B cell (primary cell): ENCODE measurements at regions not wholly inside any gene's neighbourhood (a gene's known extent, or its start where the extent isn't known, plus 50 kb on each side); places are given as distances from the start of the nearest gene placed in this dataset.

Experiments used
- ATAC-seq: fragments of 200-7000 bp; cut with Tn5 transposase; one replicate; pipeline ENCODE4 v1.10.0; 2021; ENCODE audit warnings: low read depth, mild to moderate bottlenecking, moderate number of reproducible peaks, moderate library complexity
- CTCF ChIA-PET: fragments of 350-600 bp; sonication (Branson Sonifier 250); formaldehyde crosslinking; loops from one replicate; lab custom pipeline; 2021; ENCODE audit warnings: antibody characterized with exemption, inconsistent platforms; lab: Charles Lee
- POLR2A ChIA-PET: fragments of 350-600 bp; sonication (Branson Sonifier 250); formaldehyde crosslinking; loops from one replicate; lab custom pipeline; 2021; ENCODE audit warnings: antibody characterized with exemption; lab: Charles Lee
- DNase-seq: peaks from one replicate; pipeline ENCODE4 v3.0.0; 2013
- H2AFZ ChIP-seq: 2 replicates; pipeline ENCODE4 v1.6.1; 2012; ENCODE audit warnings: mild to moderate bottlenecking, low read depth, low read length; ENCODE audit not compliant: insufficient read depth, poor library complexity, severe bottlenecking
- H3K27ac ChIP-seq, 2 donors: 1 replicate in 1 of 2; 2 replicates in 1 of 2; pipeline ENCODE4 v1.5.1; 2012 to 2013; ENCODE audit warnings: low read length in 2 of 2, mild to moderate bottlenecking in 2 of 2, moderate library complexity in 1 of 2
- H3K27me3 ChIP-seq, 4 experiments: fragments of 200-600 bp in 1 of 4; sonication (generic) in 1 of 4; replicated peaks in 1 of 4; 1 replicate in 2 of 4; 2 replicates in 2 of 4; pipeline versions ENCODE4 v1.6.1 to v1.7.0; 2013 to 2016; ENCODE audit warnings: low read length in 3 of 4, mild to moderate bottlenecking in 2 of 4, mixed read lengths in 1 of 4, moderate library complexity in 1 of 4; ENCODE audit not compliant: insufficient read depth in 4 of 4, control insufficient read depth in 3 of 4; ENCODE audit errors: control extremely low read depth in 1 of 4
- H3K36me3 ChIP-seq, 2 experiments: replicated peaks in 1 of 2; 1 replicate in 1 of 2; 2 replicates in 1 of 2; pipeline versions ENCODE4 v1.6.1 to v1.7.1; 2013; ENCODE audit warnings: low read length in 1 of 2; ENCODE audit not compliant: insufficient read depth in 2 of 2, control insufficient read depth in 1 of 2; ENCODE audit errors: control extremely low read depth in 1 of 2, extremely low read depth in 1 of 2
- H3K4me1 ChIP-seq, 2 donors: fragments of 200-600 bp in 1 of 2; sonication (generic) in 1 of 2; 1 replicate in 1 of 2; 2 replicates in 1 of 2; pipeline versions ENCODE4 v1.5.1 to v1.6.1; 2013 to 2017; ENCODE audit warnings: low read length in 2 of 2; ENCODE audit not compliant: control insufficient read depth in 2 of 2, insufficient read depth in 2 of 2
- H3K4me2 ChIP-seq: replicated peaks from 2 replicates; pipeline ENCODE3; 2012; ENCODE audit warnings: mild to moderate bottlenecking, low read depth, low read length; ENCODE audit not compliant: poor library complexity, severe bottlenecking
- H3K4me3 ChIP-seq, 5 experiments: fragments of 200-600 bp in 1 of 5; sonication (generic) in 1 of 5; 1 replicate in 3 of 5; 2 replicates in 2 of 5; pipeline versions ENCODE4 v1.5.1 to v1.7.0; 2011 to 2016; ENCODE audit warnings: low read length in 4 of 5, mild to moderate bottlenecking in 4 of 5, low read depth in 2 of 5, control low read depth in 1 of 5, moderate library complexity in 1 of 5; ENCODE audit not compliant: insufficient read depth in 1 of 5; ENCODE audit errors: control extremely low read depth in 1 of 5, extremely low read depth in 1 of 5
- H3K79me2 ChIP-seq: fragments of 200-600 bp; sonication (generic); one replicate; pipeline ENCODE4 v1.6.0; 2016; ENCODE audit warnings: low read length; ENCODE audit not compliant: control insufficient read depth, insufficient read depth
- H3K9ac ChIP-seq: fragments of 200-600 bp; sonication (generic); 2 replicates; pipeline ENCODE4 v1.6.1; 2017; ENCODE audit warnings: mild to moderate bottlenecking, low read length, moderate library complexity
- H3K9me3 ChIP-seq, 3 donors: one replicate each; pipeline versions ENCODE4 v1.6.1 to v1.7.1; 2013; ENCODE audit warnings: low read length in 2 of 3; ENCODE audit not compliant: control insufficient read depth in 2 of 3, insufficient read depth in 1 of 3; ENCODE audit errors: control extremely low read depth in 1 of 3
- H4K20me1 ChIP-seq: 2 replicates; pipeline ENCODE4 v1.6.0; 2012; ENCODE audit warnings: mild to moderate bottlenecking, low read length; ENCODE audit not compliant: insufficient read depth, control insufficient read depth, poor library complexity, severe bottlenecking
- H3K27ac Mint-ChIP-seq: one replicate; pipeline ENCODE4 v1.8.0; 2021; ENCODE audit warnings: mixed read lengths
- H3K27me3 Mint-ChIP-seq: one replicate; pipeline ENCODE4 v1.8.0; 2021; ENCODE audit warnings: mixed read lengths
- H3K4me1 Mint-ChIP-seq: one replicate; pipeline ENCODE4 v1.8.0; 2021; ENCODE audit warnings: mixed read lengths
- H3K4me3 Mint-ChIP-seq: one replicate; pipeline ENCODE4 v1.8.0; 2021; ENCODE audit warnings: mixed read lengths
- H3K9me3 Mint-ChIP-seq: one replicate; pipeline ENCODE4 v1.8.0; 2022; ENCODE audit warnings: mixed read lengths; ENCODE audit not compliant: insufficient read depth
- CTCF ChIP-seq: fragments of 200-600 bp; IDR thresholded peaks from one replicate; pipeline ENCODE4 v1.8.0; 2022; ENCODE audit warnings: antibody characterized with exemption, mild to moderate bottlenecking
- EZH2 ChIP-seq: IDR thresholded peaks from 2 replicates; pipeline ENCODE4 v1.6.1; 2012; ENCODE audit warnings: borderline replicate concordance, low read depth, mild to moderate bottlenecking, moderate library complexity, low read length; ENCODE audit not compliant: insufficient read depth, poor library complexity, severe bottlenecking
- WGBS: methylation state at CpG from one replicate; pipeline ENCODE4 v1.1.5; 2013; ENCODE audit warnings: missing lambda C conversion rate; ENCODE audit not compliant: insufficient coverage; 5-methylcytosine and 5-hydroxymethylcytosine counted together
- intact Hi-C: fragments of 100-400 bp; cut with micrococcal nuclease; formaldehyde crosslinking; loops from one replicate; pipeline ENCODE4 v1.10.0; 2022

- WGBS, result no CpG with 5 or more reads among the region's 2 CpGs
- no peaks in the 10 kb centered on the region for H3K36me3 ChIP-seq
- H3K9me3 ChIP-seq, result peaks cover 0 to 4% (median 2%) of the 10 kb centered on the region in 3 donors
- POLR2A ChIA-PET, result no interaction called here
- no peaks in the 10 kb centered on the region for H3K79me2 ChIP-seq
- no peaks in the 10 kb centered on the region for H3K27me3 Mint-ChIP-seq
- no peaks in the 10 kb centered on the region for H3K9me3 Mint-ChIP-seq
- no peaks in the 10 kb centered on the region for H4K20me1 ChIP-seq
- CTCF ChIA-PET, result no interaction called here
- no peak overlapping the region for H3K4me2 ChIP-seq
- ATAC-seq (no peak), DNase-seq (no peak)
- no peak overlapping the region for H3K27ac Mint-ChIP-seq
- no peak overlapping the region for H3K4me3 ChIP-seq
- no peaks in the 10 kb centered on the region for H3K4me1 ChIP-seq
- H3K27me3 ChIP-seq, result no peaks in the 10 kb centered on the region
- H2AFZ ChIP-seq, result no peak overlapping the region
- H3K9ac ChIP-seq, result no peak overlapping the region
- intact Hi-C loops, result no loop called here
- H3K4me3 Mint-ChIP-seq, result no peak overlapping the region
- TF ChIP-seq EZH2, result no peak
- TF ChIP-seq CTCF, result no peak
- no peaks in the 10 kb centered on the region for H3K4me1 Mint-ChIP-seq
- no peak overlapping the region for H3K27ac ChIP-seq
Observed at GRCh38 chr12:60992087-60992486, 1268.1 kb upstream of the USP15 start.

- H3K4me2 ChIP-seq, result no peak overlapping the region
- H3K79me2 ChIP-seq, result no peaks in the 10 kb centered on the region
- no peak overlapping the region for H3K4me3 Mint-ChIP-seq
- no peaks in the 10 kb centered on the region for H3K36me3 ChIP-seq
- ATAC-seq (no peak), DNase-seq (no peak)
- H4K20me1 ChIP-seq, result no peaks in the 10 kb centered on the region
- H3K9ac ChIP-seq, result no peak overlapping the region
- no peak overlapping the region for H2AFZ ChIP-seq
- no peak overlapping the region for H3K4me3 ChIP-seq
- H3K27me3 ChIP-seq, result no peaks in the 10 kb centered on the region
- peaks cover 0 to 4% (median 2%) of the 10 kb centered on the region in 3 donors for H3K9me3 ChIP-seq
- TF ChIP-seq CTCF (no peak), EZH2 (no peak)
- no peaks in the 10 kb centered on the region for H3K4me1 Mint-ChIP-seq
- CTCF ChIA-PET, result no interaction called here
- no CpG with 5 or more reads among the region's 1 CpG for WGBS
- H3K9me3 Mint-ChIP-seq, result no peaks in the 10 kb centered on the region
- H3K4me1 ChIP-seq, result no peaks in the 10 kb centered on the region
- intact Hi-C loops, result no loop called here
- no peaks in the 10 kb centered on the region for H3K27me3 Mint-ChIP-seq
- POLR2A ChIA-PET, result no interaction called here
- H3K27ac Mint-ChIP-seq, result no peak overlapping the region
- no peak overlapping the region for H3K27ac ChIP-seq
Observed at GRCh38 chr12:60995256-60995825, 1264.9 kb upstream of the USP15 start.
